Activated B cell treated with CpG ODN at 0.5 μM for 24 hours (primary cell): ENCODE measurements at regions not wholly inside any gene's neighbourhood (a gene's known extent, or its start where the extent isn't known, plus 50 kb on each side); places are given as distances from the start of the nearest gene placed in this dataset.

Experiments used
- ATAC-seq: fragments of 200-7000 bp; cut with Tn5 transposase; one replicate; pipeline ENCODE4 v1.10.0; 2021; ENCODE audit warnings: low read depth, mild to moderate bottlenecking, moderate library complexity
- CTCF ChIA-PET: fragments of 350-600 bp; sonication (Branson Sonifier 250); formaldehyde crosslinking; loops from one replicate; lab custom pipeline; 2021; ENCODE audit warnings: antibody characterized with exemption; lab: Charles Lee
- POLR2A ChIA-PET: fragments of 350-600 bp; sonication (Branson Sonifier 250); formaldehyde crosslinking; loops from one replicate; lab custom pipeline; 2021; ENCODE audit warnings: antibody characterized with exemption; lab: Charles Lee
- DNase-seq: peaks from one replicate; pipeline ENCODE4 v3.0.0; 2022
- H3K27ac Mint-ChIP-seq: one replicate; pipeline ENCODE4 v1.8.0; 2020; ENCODE audit warnings: mixed read lengths
- H3K27me3 Mint-ChIP-seq: one replicate; pipeline ENCODE4 v1.8.0; 2021; ENCODE audit warnings: mixed read lengths
- H3K36me3 Mint-ChIP-seq: one replicate; pipeline ENCODE4 v1.8.0; 2021; ENCODE audit warnings: low read depth, mixed read lengths
- H3K4me1 Mint-ChIP-seq: one replicate; pipeline ENCODE4 v1.8.0; 2021; ENCODE audit warnings: mixed read lengths
- H3K4me3 Mint-ChIP-seq: one replicate; pipeline ENCODE4 v1.8.0; 2020; ENCODE audit warnings: mild to moderate bottlenecking, mixed read lengths
- H3K9me3 Mint-ChIP-seq: one replicate; pipeline ENCODE4 v1.8.0; 2020; ENCODE audit warnings: mixed read lengths
- intact Hi-C: fragments of 100-400 bp; cut with micrococcal nuclease; formaldehyde crosslinking; loops from one replicate; pipeline ENCODE4 v1.15.1; 2024
- TF ChIP-seq, protein P1 (sequence below): fragments of 200-600 bp; IDR thresholded peaks from one replicate; pipeline ENCODE4 v1.8.0; 2022; ENCODE audit warnings: antibody characterized with exemption, mild to moderate bottlenecking

- Mint-ChIP-seq H3K36me3 (no peaks in the 10 kb centered on the region), H3K27ac (no peak overlapping the region), H3K27me3 (peaks cover 24% of the 10 kb centered on the region), H3K4me1 (no peaks in the 10 kb centered on the region), H3K4me3 (no peak overlapping the region), H3K9me3 (no peaks in the 10 kb centered on the region)
- ChIA-PET POLR2A (no interaction called here), CTCF (no interaction called here)
- intact Hi-C loops = no loop called here
- DNase-seq (no peak), ATAC-seq (no peak)
- TF ChIP-seq, protein P1, sequence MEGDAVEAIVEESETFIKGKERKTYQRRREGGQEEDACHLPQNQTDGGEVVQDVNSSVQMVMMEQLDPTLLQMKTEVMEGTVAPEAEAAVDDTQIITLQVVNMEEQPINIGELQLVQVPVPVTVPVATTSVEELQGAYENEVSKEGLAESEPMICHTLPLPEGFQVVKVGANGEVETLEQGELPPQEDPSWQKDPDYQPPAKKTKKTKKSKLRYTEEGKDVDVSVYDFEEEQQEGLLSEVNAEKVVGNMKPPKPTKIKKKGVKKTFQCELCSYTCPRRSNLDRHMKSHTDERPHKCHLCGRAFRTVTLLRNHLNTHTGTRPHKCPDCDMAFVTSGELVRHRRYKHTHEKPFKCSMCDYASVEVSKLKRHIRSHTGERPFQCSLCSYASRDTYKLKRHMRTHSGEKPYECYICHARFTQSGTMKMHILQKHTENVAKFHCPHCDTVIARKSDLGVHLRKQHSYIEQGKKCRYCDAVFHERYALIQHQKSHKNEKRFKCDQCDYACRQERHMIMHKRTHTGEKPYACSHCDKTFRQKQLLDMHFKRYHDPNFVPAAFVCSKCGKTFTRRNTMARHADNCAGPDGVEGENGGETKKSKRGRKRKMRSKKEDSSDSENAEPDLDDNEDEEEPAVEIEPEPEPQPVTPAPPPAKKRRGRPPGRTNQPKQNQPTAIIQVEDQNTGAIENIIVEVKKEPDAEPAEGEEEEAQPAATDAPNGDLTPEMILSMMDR = no peak
Measured at GRCh38 chr2:215617060-215617824, 181.4 kb upstream of the FN1 start.

GRCh38 chr2:215615803-215616174 is 179.9 kb upstream of the FN1 start:
- no peak for ATAC-seq
- TF ChIP-seq, protein P1 = no peak

DNA sequence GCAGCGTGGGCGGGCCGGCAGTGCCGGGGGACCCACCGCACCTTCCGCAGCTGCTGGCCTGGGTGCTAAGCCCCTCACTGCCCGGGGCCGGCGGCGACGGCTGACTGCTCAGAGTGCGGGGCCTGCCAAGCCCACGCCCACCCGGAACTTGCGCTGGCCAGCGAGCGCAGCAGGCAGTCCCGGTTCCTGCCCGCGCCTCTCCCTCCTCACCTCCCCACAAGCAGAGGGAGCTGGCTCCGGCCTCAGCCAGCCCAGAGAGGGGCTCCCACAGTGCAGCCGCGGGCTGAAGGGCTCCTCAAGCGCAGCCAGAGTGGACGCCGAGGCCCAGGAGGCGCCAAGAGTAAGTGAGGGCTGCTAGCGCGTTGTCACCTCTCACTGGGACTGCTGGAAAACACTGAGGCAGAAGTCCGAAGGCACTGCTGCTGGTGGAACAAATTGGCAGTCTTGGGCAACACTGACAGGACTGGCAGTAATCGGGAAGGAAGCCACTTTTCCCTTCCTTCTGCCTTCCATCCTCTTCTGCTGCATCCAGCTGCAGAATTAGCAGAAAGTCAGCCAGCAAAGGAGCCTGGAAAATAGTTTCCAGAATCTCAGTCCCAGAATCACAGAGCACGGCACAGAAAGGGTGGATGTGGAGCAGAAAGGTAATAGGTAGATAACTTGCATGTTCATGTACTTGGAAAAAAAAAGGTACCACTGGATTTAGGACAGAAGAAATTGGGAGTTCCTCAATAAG is 179.4 kb upstream of the FN1 start:
- intact Hi-C loops = no loop called here
- H3K4me1 Mint-ChIP-seq = no peaks in the 10 kb centered on the region
- ChIA-PET POLR2A (no interaction called here), CTCF (no interaction called here)
- TF ChIP-seq, protein P1 = no peak
- no peaks in the 10 kb centered on the region for H3K9me3 Mint-ChIP-seq
- peaks cover 13% of the 10 kb centered on the region for H3K27me3 Mint-ChIP-seq
- H3K36me3 Mint-ChIP-seq = no peaks in the 10 kb centered on the region
- DNase-seq (no peak), ATAC-seq (no peak)
- no peak overlapping the region for H3K27ac Mint-ChIP-seq
- H3K4me3 Mint-ChIP-seq = no peak overlapping the region

More at GRCh38 chr2:215615803-215616174, 179.9 kb upstream of the FN1 start:
- Mint-ChIP-seq H3K27me3 (peaks cover 19% of the 10 kb centered on the region), H3K27ac (no peak overlapping the region), H3K4me3 (no peak overlapping the region), H3K36me3 (no peaks in the 10 kb centered on the region), H3K9me3 (no peaks in the 10 kb centered on the region), H3K4me1 (no peaks in the 10 kb centered on the region)
- intact Hi-C loops = no loop called here
- ChIA-PET POLR2A (no interaction called here), CTCF (no interaction called here)
- DNase-seq = no peak

DNA sequence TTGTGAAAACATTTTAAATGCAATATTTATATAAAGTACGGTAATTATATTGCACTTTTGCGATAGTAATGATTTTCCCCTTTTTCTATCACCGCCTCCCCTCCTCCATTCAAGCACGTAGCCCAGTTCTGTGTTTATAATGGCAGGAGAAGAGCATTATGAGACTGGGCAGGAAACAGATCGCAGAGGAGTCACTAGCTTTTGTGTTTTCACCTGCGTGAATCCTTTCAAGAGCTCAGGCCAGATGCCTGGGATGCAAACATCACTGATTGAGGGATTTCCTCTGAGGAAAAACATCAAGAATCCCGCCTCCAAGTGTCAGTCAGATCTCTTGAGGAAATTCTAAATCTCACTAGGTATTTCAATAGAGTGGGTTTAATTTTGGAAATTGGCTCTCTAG is 178.4 kb upstream of the FN1 start:
- intact Hi-C loops = no loop called here
- H3K4me3 Mint-ChIP-seq = no peak overlapping the region
- no peaks in the 10 kb centered on the region for H3K9me3 Mint-ChIP-seq
- no peaks in the 10 kb centered on the region for H3K4me1 Mint-ChIP-seq
- no peak for ATAC-seq
- H3K36me3 Mint-ChIP-seq = no peaks in the 10 kb centered on the region
- H3K27me3 Mint-ChIP-seq = peaks cover 5% of the 10 kb centered on the region
- H3K27ac Mint-ChIP-seq = no peak overlapping the region
- TF ChIP-seq, protein P1 = no peak
- ChIA-PET CTCF (no interaction called here), POLR2A (no interaction called here)
- no peak for DNase-seq

GRCh38 chr2:215613888-215614287 is 178.0 kb upstream of the FN1 start:
- H3K27ac Mint-ChIP-seq = no peak overlapping the region
- no peaks in the 10 kb centered on the region for H3K36me3 Mint-ChIP-seq
- ChIA-PET POLR2A (no interaction called here), CTCF (no interaction called here)
- no peaks in the 10 kb centered on the region for H3K4me1 Mint-ChIP-seq
- ATAC-seq (no peak), DNase-seq (no peak)
- H3K27me3 Mint-ChIP-seq = peaks cover 4% of the 10 kb centered on the region
- no peaks in the 10 kb centered on the region for H3K9me3 Mint-ChIP-seq
- TF ChIP-seq, protein P1 = no peak
- H3K4me3 Mint-ChIP-seq = no peak overlapping the region
- intact Hi-C loops = no loop called here
